DND-41 (cell line): ENCODE measurements at regions not wholly inside any gene's neighbourhood (a gene's known extent, or its start where the extent isn't known, plus 50 kb on each side); places are given as distances from the start of the nearest gene placed in this dataset.
"Not testable (repeated sequence)": the region's sequence is repeated elsewhere in the genome, so short reads cannot be mapped to it uniquely, and the experiment has no call there.

Experiments used
- ATAC-seq: fragments of 200-7000 bp; cut with Tn5 transposase; 3 replicates; pipeline ENCODE4 v1.9.1; 2021; ENCODE audit warnings: low read depth; ENCODE audit not compliant: insufficient read depth
- DNase-seq: peaks from one replicate; pipeline ENCODE4 v3.0.0-alpha.2; 2020
- H2AFZ ChIP-seq: 2 replicates; pipeline ENCODE4 v1.6.0; 2012; ENCODE audit warnings: low read depth, low read length
- H3K27ac ChIP-seq: 2 replicates; pipeline ENCODE4 v1.5.1; 2012; ENCODE audit warnings: low read length, inconsistent platforms
- H3K27me3 ChIP-seq: fragments of 200-600 bp; sonication (generic); 2 replicates; pipeline ENCODE4 v1.6.0; 2012; ENCODE audit warnings: low read length, mild to moderate bottlenecking, inconsistent platforms; ENCODE audit not compliant: insufficient read depth, poor library complexity
- H3K36me3 ChIP-seq: 2 replicates; pipeline ENCODE4 v1.5.1; 2012; ENCODE audit warnings: low read length, inconsistent platforms; ENCODE audit not compliant: insufficient read depth
- H3K4me1 ChIP-seq: 2 replicates; pipeline ENCODE4 v1.5.1; 2012; ENCODE audit warnings: mild to moderate bottlenecking, low read length; ENCODE audit not compliant: insufficient read depth
- H3K4me2 ChIP-seq: 2 replicates; pipeline ENCODE4 v1.6.0; 2012; ENCODE audit warnings: mild to moderate bottlenecking, moderate library complexity, low read length, inconsistent platforms; ENCODE audit not compliant: insufficient read depth
- H3K4me3 ChIP-seq, 2 experiments: fragments of 200-600 bp in 1 of 2; shearing (Covaris generic) in 1 of 2; 2 replicates each; pipeline ENCODE4 v1.5.1; 2012 to 2016; ENCODE audit warnings: inconsistent platforms in 2 of 2, low read length in 2 of 2, mild to moderate bottlenecking in 2 of 2, low read depth in 1 of 2, moderate library complexity in 1 of 2
- H3K79me2 ChIP-seq: 2 replicates; pipeline ENCODE4 v1.6.0; 2012; ENCODE audit warnings: low read length, inconsistent platforms; ENCODE audit not compliant: insufficient read depth
- H3K9ac ChIP-seq: 2 replicates; pipeline ENCODE4 v1.6.0; 2012; ENCODE audit warnings: low read depth, mild to moderate bottlenecking, inconsistent platforms, low read length, moderate library complexity
- H3K9me3 ChIP-seq: 2 replicates; pipeline ENCODE4 v1.5.1; 2012; ENCODE audit warnings: low read length, moderate library complexity, mild to moderate bottlenecking, inconsistent platforms; ENCODE audit not compliant: insufficient read depth, severe bottlenecking
- H4K20me1 ChIP-seq: 2 replicates; pipeline ENCODE4 v1.6.0; 2012; ENCODE audit warnings: low read length; ENCODE audit not compliant: insufficient read depth
- TF ChIP-seq, protein P1 (sequence below): IDR thresholded peaks from 2 replicates; pipeline ENCODE4 v1.5.1; 2012; ENCODE audit warnings: borderline replicate concordance, low read length, moderate library complexity, mild to moderate bottlenecking; ENCODE audit not compliant: poor library complexity, severe bottlenecking; ENCODE audit errors: extremely low read depth

DNA sequence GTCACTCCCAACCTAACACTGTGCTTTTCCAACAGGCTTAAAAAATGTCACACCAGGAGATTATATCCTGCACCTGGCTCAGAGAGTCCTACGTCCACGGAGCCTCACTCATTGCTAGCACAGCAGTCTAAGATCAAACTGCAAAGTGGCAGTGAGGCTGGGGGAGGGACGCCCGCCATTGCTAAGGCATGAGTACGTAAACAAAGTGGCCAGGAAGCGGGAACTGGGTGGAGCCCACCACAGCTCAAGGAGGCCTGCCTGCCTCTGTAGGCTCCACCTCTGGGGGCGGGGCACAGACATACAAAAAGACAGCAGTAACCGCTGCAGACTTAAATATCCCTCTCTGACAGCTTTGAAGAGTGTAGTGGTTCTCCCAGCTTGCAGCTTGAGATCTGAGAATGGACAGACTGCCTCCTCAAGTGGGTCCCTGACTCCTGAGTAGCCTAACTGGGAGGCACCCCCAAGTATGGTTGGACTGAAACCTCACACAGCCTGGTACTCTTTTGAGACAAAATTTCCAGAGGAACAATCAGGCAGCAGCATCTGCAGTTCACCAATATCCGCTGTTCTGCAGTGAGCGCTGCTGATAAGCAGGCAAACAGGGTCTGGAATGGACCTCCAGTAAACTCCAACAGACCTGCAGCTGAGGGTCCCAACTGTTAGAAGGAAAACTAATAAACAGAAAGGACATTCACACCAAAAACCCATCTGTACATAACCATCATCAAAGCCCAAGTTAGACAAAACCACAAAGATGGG, 2986.4 kb upstream of the OR11H1 start:
- H3K36me3 ChIP-seq, H3K27me3 ChIP-seq, H3K79me2 ChIP-seq, H2AFZ ChIP-seq, H3K9me3 ChIP-seq, H3K4me2 ChIP-seq, ATAC-seq, H3K27ac ChIP-seq, H4K20me1 ChIP-seq, H3K9ac ChIP-seq, H3K4me1 ChIP-seq, H3K4me3 ChIP-seq: not testable (repeated sequence)
- DNase-seq: peak; percentile 9

DNA sequence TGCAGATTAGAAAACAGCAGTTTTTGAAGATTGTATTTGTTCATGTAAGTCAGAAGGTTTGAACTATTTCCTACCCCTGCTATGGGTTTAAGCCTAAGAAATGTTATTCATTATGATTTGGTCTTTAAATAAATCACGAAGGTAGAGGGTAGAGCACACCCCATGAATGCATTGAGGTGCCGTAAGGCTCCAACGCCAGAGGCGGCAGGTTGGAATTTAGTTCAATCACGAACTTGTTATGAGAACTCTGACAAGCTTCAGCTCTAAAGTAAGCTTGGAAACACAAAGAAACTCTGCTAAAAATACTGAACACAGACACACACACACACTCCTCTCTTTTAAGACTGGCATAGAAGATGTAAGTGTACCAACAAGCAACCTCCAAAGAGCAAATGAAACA, 2974.6 kb upstream of the OR11H1 start:
- H2AFZ ChIP-seq, H3K27me3 ChIP-seq, H3K79me2 ChIP-seq, H3K27ac ChIP-seq, H3K36me3 ChIP-seq, H3K9ac ChIP-seq, H3K9me3 ChIP-seq, H4K20me1 ChIP-seq, H3K4me2 ChIP-seq, H3K4me3 ChIP-seq, ATAC-seq, H3K4me1 ChIP-seq, DNase-seq: not testable (repeated sequence)

DNA sequence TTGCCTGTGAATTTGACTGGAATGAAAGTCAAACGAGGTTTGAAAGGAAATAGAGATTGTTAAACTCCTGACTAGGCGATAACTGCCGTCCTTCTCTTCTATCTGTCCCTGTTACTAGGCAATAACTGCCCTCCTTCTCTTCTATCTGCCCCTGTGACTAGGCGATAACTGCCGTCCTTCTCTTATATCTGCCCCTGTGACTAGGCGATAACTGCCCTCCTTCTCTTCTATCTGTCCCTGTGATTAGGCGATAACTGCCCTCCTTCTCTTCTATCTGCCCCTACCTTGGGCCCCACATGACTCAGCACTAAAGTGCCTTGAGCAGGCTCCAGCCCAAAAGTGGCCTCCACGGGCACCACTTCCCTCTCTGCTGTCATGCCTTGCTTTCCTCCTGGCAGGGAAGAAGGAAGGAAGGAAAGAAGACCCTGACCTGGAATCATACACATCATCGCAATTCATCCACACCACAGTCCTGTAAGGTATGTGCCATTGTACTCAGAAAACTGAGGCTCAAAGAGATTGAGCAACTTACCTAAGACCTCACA, 2973.3 kb upstream of the OR11H1 start:
- not testable (repeated sequence) for H3K27me3 ChIP-seq, H3K4me2 ChIP-seq, H2AFZ ChIP-seq, H3K4me3 ChIP-seq, H3K4me1 ChIP-seq, ATAC-seq, H3K79me2 ChIP-seq, H3K36me3 ChIP-seq, H3K9me3 ChIP-seq, H4K20me1 ChIP-seq, DNase-seq, H3K27ac ChIP-seq, H3K9ac ChIP-seq

DNA sequence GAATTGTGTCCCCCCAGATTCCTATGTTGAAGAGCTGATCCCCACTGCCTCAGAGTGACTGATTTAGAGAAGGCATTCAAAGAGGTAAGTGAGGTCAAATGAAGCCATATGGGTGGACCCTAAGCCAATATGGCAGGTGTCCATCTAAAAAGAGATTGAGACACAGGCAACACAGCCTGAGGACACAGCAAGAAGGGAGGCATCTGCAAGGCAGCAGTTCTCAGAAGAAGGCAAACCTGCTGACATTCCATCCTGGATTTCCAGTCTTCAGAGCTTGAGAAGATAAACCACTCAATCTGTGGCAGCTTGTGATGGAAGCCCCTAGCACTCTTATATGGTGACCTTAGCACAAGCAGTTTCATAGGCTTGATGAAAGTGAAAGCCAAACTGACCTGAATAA, 2956.5 kb upstream of the OR11H1 start:
- not testable (repeated sequence) for H4K20me1 ChIP-seq, H3K4me1 ChIP-seq, H3K4me3 ChIP-seq, DNase-seq, H3K79me2 ChIP-seq, ATAC-seq, H2AFZ ChIP-seq, H3K27ac ChIP-seq, H3K4me2 ChIP-seq, H3K9ac ChIP-seq, H3K27me3 ChIP-seq, H3K9me3 ChIP-seq, H3K36me3 ChIP-seq

DNA sequence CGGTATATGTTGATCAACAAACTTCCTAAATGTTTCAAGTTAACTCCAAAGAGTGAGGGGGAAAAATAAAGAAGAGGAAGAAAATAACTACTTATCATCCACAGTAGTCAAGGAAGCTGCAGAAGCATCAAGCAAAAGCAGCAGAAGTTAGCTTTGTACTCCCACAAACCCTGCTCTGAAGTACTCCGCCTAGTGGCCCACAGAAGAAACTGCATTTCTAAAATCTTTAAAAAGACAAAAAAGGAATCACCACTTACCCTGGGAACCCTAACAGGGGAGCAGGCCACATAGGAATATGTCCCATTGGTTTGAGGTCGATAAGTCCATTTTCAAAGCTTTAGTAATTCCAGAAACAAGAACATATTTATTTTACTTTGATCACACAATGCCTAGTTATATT, 2948.3 kb upstream of the OR11H1 start:
- not testable (repeated sequence) for H3K9ac ChIP-seq, H3K27me3 ChIP-seq, H3K36me3 ChIP-seq, H3K9me3 ChIP-seq, H3K4me1 ChIP-seq, H4K20me1 ChIP-seq, ATAC-seq, H3K4me2 ChIP-seq, DNase-seq, H2AFZ ChIP-seq, H3K27ac ChIP-seq, H3K79me2 ChIP-seq, H3K4me3 ChIP-seq
- TF ChIP-seq, protein P1, sequence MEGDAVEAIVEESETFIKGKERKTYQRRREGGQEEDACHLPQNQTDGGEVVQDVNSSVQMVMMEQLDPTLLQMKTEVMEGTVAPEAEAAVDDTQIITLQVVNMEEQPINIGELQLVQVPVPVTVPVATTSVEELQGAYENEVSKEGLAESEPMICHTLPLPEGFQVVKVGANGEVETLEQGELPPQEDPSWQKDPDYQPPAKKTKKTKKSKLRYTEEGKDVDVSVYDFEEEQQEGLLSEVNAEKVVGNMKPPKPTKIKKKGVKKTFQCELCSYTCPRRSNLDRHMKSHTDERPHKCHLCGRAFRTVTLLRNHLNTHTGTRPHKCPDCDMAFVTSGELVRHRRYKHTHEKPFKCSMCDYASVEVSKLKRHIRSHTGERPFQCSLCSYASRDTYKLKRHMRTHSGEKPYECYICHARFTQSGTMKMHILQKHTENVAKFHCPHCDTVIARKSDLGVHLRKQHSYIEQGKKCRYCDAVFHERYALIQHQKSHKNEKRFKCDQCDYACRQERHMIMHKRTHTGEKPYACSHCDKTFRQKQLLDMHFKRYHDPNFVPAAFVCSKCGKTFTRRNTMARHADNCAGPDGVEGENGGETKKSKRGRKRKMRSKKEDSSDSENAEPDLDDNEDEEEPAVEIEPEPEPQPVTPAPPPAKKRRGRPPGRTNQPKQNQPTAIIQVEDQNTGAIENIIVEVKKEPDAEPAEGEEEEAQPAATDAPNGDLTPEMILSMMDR: peak; percentile 43

DNA sequence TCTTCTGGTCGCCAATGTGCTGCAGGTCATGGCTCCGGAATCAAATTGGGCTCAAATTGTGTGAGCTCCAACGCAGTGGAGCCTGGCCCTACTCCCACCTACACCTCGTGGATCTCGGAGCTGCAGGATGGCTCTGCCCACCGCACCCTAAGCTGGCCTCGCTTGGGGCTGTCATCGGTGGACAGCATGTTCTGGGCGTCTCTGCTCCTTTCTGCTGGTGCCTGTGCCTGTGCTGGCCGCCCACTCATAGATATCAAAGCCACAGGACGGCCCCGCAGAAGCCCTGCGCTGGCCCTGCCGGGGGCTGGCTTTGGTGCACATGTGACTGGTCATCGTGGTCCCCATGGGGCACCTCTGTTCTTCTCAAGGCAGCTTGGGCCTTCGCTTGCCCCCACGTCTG, 2943.5 kb upstream of the OR11H1 start:
- H3K36me3 ChIP-seq, H3K4me1 ChIP-seq, DNase-seq, H3K4me2 ChIP-seq, ATAC-seq, H3K9me3 ChIP-seq, H3K27me3 ChIP-seq, H3K27ac ChIP-seq, H2AFZ ChIP-seq, H3K4me3 ChIP-seq, H4K20me1 ChIP-seq, H3K79me2 ChIP-seq, H3K9ac ChIP-seq: not testable (repeated sequence)

DNA sequence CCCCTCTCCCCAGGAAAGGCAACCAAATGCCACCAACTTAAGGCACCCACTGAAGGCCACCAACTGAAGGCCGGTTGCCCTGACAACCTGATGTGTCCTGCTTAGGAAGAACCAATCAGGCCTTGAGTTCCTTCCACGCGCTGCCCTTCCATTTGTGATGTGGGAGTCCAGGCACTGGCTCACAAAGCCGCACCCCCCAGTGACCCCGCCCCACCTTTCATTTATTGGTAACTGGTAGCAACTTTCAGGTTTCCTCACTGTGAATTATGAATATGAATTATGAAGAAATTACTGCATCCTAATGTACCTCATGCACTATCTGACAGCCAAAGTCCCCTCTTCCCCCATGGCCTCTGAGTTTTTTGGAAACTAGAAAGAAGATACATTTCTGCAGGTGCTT, 2943.1 kb upstream of the OR11H1 start:
- H4K20me1 ChIP-seq, H2AFZ ChIP-seq, H3K36me3 ChIP-seq, H3K4me1 ChIP-seq, ATAC-seq, H3K4me2 ChIP-seq, H3K9me3 ChIP-seq, H3K79me2 ChIP-seq, H3K27me3 ChIP-seq, H3K9ac ChIP-seq, DNase-seq, H3K4me3 ChIP-seq, H3K27ac ChIP-seq: not testable (repeated sequence)
